ENCODE measurements at regions not wholly inside any gene's neighbourhood (a gene's known extent, or its start where the extent isn't known, plus 50 kb on each side); places are given as distances from the start of the nearest gene placed in this dataset.
"Not testable (repeated sequence)": the region's sequence is repeated elsewhere in the genome, so short reads cannot be mapped to it uniquely, and the experiment has no call there.

GRCh38 chr9:106771608-106772007 is 91.4 kb upstream of the ZNF462 start:
- ATAC-seq: peak; percentile 70
- DNase-seq (ENCODE audit: low spot score): peak; percentile 54

GRCh38 chr9:106772523-106773290 is 90.3 kb upstream of the ZNF462 start:
- ATAC-seq: no peak
- DNase-seq (ENCODE audit: low spot score): no peak

- no peak for DNase-seq (ENCODE audit: low spot score)
- no peak for ATAC-seq
Observed at GRCh38 chr9:106773750-106774149, 89.2 kb upstream of the ZNF462 start.

GRCh38 chr9:106775960-106776359 is 87.0 kb upstream of the ZNF462 start:
- ATAC-seq: no peak
- DNase-seq (ENCODE audit: low spot score): no peak

- no peak for DNase-seq (ENCODE audit: low spot score)
Observed at GRCh38 chr9:106779796-106780195, 83.2 kb upstream of the ZNF462 start.

GRCh38 chr9:106783121-106783520 is 79.8 kb upstream of the ZNF462 start:
- DNase-seq (ENCODE audit: low spot score): no peak
- ATAC-seq: no peak

More at GRCh38 chr9:106779796-106780195, 83.2 kb upstream of the ZNF462 start:
- ATAC-seq: no peak

- DNase-seq (ENCODE audit: low spot score): no peak
Observed at GRCh38 chr9:106784076-106784475, 78.9 kb upstream of the ZNF462 start.

GRCh38 chr9:106785200-106785599 is 77.8 kb upstream of the ZNF462 start:
- DNase-seq (ENCODE audit: low spot score): no peak
- ATAC-seq: no peak

More at GRCh38 chr9:106784076-106784475, 78.9 kb upstream of the ZNF462 start:
- ATAC-seq: no peak

- not testable (repeated sequence) for ATAC-seq; DNase-seq (ENCODE audit: low spot score)
Observed at GRCh38 chr9:106788021-106788420, 74.9 kb upstream of the ZNF462 start.

- no peak for ATAC-seq
- DNase-seq (ENCODE audit: low spot score): no peak
Observed at GRCh38 chr9:106795031-106795430, 67.9 kb upstream of the ZNF462 start.

GRCh38 chr9:106796771-106797170 is 66.2 kb upstream of the ZNF462 start:
- ATAC-seq (no peak), DNase-seq (ENCODE audit: low spot score) (no peak)

GRCh38 chr9:106797299-106797698 is 65.7 kb upstream of the ZNF462 start:
- peak; percentile 95 for ATAC-seq
- peak; percentile 78 for DNase-seq (ENCODE audit: low spot score)

- ATAC-seq (no peak), DNase-seq (ENCODE audit: low spot score) (no peak)
Observed at GRCh38 chr9:106798016-106798799, 64.8 kb upstream of the ZNF462 start.

- DNase-seq (ENCODE audit: low spot score) (no peak), ATAC-seq (no peak)
Observed at GRCh38 chr9:106799152-106799551, 63.8 kb upstream of the ZNF462 start.

- DNase-seq (ENCODE audit: low spot score): no peak
- ATAC-seq: no peak
Observed at GRCh38 chr9:106800701-106801270, 62.2 kb upstream of the ZNF462 start.

GRCh38 chr9:106801816-106802215 is 61.1 kb upstream of the ZNF462 start:
- DNase-seq (ENCODE audit: low spot score): no peak
- ATAC-seq: no peak
